Panc1 (cell line): ENCODE measurements at regions not wholly inside any gene's neighbourhood (a gene's known extent, or its start where the extent isn't known, plus 50 kb on each side); places are given as distances from the start of the nearest gene placed in this dataset.

Experiments
- SIN3A ChIP-seq: IDR thresholded peaks from 2 replicates; pipeline ENCODE4 v1.6.1; 2012; ENCODE audit warnings: low read depth, mild to moderate bottlenecking, low read length, moderate library complexity, borderline replicate concordance; ENCODE audit not compliant: insufficient read depth
- TF ChIP-seq, protein P1 (sequence below): fragments of 450-650 bp; IDR thresholded peaks from 2 replicates; pipeline ENCODE4 v1.5.1; 2017; ENCODE audit warnings: mild to moderate bottlenecking

DNA sequence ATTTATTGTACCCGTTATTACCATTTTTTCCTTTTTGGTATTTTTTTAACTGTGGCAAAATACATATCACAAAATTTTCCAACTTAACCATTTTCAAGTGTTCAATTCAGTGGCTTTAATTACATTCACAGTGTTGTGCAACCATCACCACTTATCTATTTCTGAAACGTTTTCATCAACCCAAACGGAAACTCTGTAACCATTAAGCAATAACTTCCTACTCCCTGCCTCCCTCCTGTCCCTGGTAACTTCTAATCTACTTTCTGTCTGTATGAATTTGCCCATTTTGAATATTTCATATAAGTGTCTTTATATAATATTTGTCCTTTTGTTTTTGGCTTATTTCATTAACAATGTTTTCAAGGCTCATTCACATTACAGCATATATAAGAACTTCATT, 57.4 kb upstream of the MSN start:
- TF ChIP-seq, protein P1, sequence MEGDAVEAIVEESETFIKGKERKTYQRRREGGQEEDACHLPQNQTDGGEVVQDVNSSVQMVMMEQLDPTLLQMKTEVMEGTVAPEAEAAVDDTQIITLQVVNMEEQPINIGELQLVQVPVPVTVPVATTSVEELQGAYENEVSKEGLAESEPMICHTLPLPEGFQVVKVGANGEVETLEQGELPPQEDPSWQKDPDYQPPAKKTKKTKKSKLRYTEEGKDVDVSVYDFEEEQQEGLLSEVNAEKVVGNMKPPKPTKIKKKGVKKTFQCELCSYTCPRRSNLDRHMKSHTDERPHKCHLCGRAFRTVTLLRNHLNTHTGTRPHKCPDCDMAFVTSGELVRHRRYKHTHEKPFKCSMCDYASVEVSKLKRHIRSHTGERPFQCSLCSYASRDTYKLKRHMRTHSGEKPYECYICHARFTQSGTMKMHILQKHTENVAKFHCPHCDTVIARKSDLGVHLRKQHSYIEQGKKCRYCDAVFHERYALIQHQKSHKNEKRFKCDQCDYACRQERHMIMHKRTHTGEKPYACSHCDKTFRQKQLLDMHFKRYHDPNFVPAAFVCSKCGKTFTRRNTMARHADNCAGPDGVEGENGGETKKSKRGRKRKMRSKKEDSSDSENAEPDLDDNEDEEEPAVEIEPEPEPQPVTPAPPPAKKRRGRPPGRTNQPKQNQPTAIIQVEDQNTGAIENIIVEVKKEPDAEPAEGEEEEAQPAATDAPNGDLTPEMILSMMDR, result no peak
- TF ChIP-seq SIN3A, result no peak
